Smooth muscle cell (in vitro differentiated cells): ENCODE measurements at regions not wholly inside any gene's neighbourhood (a gene's known extent, or its start where the extent isn't known, plus 50 kb on each side); places are given as distances from the start of the nearest gene placed in this dataset.

ENCODE experiments used
- DNase-seq: peaks from one replicate; lab custom pipeline; 2025; ENCODE audit not compliant: unreplicated experiment; lab: John Stamatoyannopoulos, UW
- H2AFZ ChIP-seq: fragments of 200-600 bp; sonication (generic); 2 replicates; pipeline ENCODE4 v1.6.0; 2016; ENCODE audit warnings: antibody characterized with exemption, low read depth, mild to moderate bottlenecking
- H3F3A ChIP-seq: fragments of 200-600 bp; sonication (generic); 2 replicates; pipeline ENCODE4 v1.6.0; 2017; ENCODE audit warnings: antibody characterized with exemption, low read depth
- H3K27ac ChIP-seq: fragments of 200-600 bp; sonication (generic); 2 replicates; pipeline ENCODE4 v1.5.1; 2016; ENCODE audit warnings: low read depth, mild to moderate bottlenecking
- H3K27me3 ChIP-seq: fragments of 200-600 bp; sonication (generic); 2 replicates; pipeline ENCODE4 v1.6.1; 2016; ENCODE audit warnings: low read depth, mild to moderate bottlenecking
- H3K36me3 ChIP-seq: fragments of 200-600 bp; sonication (generic); 2 replicates; pipeline ENCODE4 v1.5.1; 2016; ENCODE audit warnings: low read depth
- H3K4me1 ChIP-seq: fragments of 200-600 bp; sonication (generic); 2 replicates; pipeline ENCODE4 v1.5.1; 2016; ENCODE audit warnings: low read depth
- H3K4me2 ChIP-seq: fragments of 200-600 bp; sonication (generic); 2 replicates; pipeline ENCODE4 v1.6.0; 2016; ENCODE audit warnings: mild to moderate bottlenecking
- H3K4me3 ChIP-seq: fragments of 200-600 bp; sonication (generic); 2 replicates; pipeline ENCODE4 v1.5.1; 2016; ENCODE audit warnings: mild to moderate bottlenecking
- H3K79me2 ChIP-seq: fragments of 200-600 bp; sonication (generic); 2 replicates; pipeline ENCODE4 v1.6.0; 2016; ENCODE audit warnings: low read depth, mild to moderate bottlenecking
- H3K9ac ChIP-seq: fragments of 200-600 bp; sonication (generic); 2 replicates; pipeline ENCODE4 v1.6.0; 2016; ENCODE audit warnings: low read depth
- H3K9me3 ChIP-seq: fragments of 200-600 bp; sonication (generic); replicated peaks from 2 replicates; pipeline ENCODE4 v1.5.1; 2016; ENCODE audit warnings: low read depth
- H4K20me1 ChIP-seq: fragments of 200-600 bp; sonication (generic); 2 replicates; pipeline ENCODE4 v1.6.0; 2016; ENCODE audit warnings: low read depth
- CTCF ChIP-seq: fragments of 200-600 bp; sonication (generic); IDR thresholded peaks from 2 replicates; pipeline ENCODE4 v1.5.1; 2017; ENCODE audit warnings: borderline replicate concordance, mild to moderate bottlenecking, antibody characterized with exemption; ENCODE audit not compliant: insufficient read depth, poor library complexity, severe bottlenecking
- WGBS: methylation state at CpG from one replicate; pipeline ENCODE4 v1.1.7; 2016; ENCODE audit warnings: low lambda C conversion rate; 5-methylcytosine and 5-hydroxymethylcytosine counted together

GRCh38 chr3:5787861-5788488 lies 600.5 kb downstream of the EDEM1 start:
- no peak overlapping the region for H3K27ac ChIP-seq
- no peak overlapping the region for H3K4me3 ChIP-seq
- H3F3A ChIP-seq: no peaks in the 10 kb centered on the region
- WGBS: 51% methylated on average over 6 of the region's 6 CpGs
- H3K79me2 ChIP-seq: no peaks in the 10 kb centered on the region
- no peak overlapping the region for H2AFZ ChIP-seq
- H3K4me2 ChIP-seq: no peak overlapping the region
- TF ChIP-seq CTCF: no peak
- H3K9me3 ChIP-seq: no peaks in the 10 kb centered on the region
- no peak overlapping the region for H3K9ac ChIP-seq
- no peaks in the 10 kb centered on the region for H3K27me3 ChIP-seq
- DNase-seq: no peak
- H3K4me1 ChIP-seq: no peaks in the 10 kb centered on the region
- no peaks in the 10 kb centered on the region for H4K20me1 ChIP-seq
- H3K36me3 ChIP-seq: no peaks in the 10 kb centered on the region

- no peak overlapping the region for H3K4me2 ChIP-seq
- no peak for DNase-seq
Observed at GRCh38 chr3:5788496-5788895, 601.0 kb downstream of the EDEM1 start.

GRCh38 chr3:5791558-5791957 lies 604.1 kb downstream of the EDEM1 start:
- Histone ChIP-seq H3K9ac (no peak overlapping the region), H4K20me1 (no peaks in the 10 kb centered on the region), H3K4me2 (no peak overlapping the region), H3K36me3 (no peaks in the 10 kb centered on the region), H3K4me3 (no peak overlapping the region), H3K79me2 (no peaks in the 10 kb centered on the region), H3K27ac (no peak overlapping the region), H2AFZ (no peak overlapping the region), H3K9me3 (no peaks in the 10 kb centered on the region), H3K4me1 (no peaks in the 10 kb centered on the region), H3K27me3 (no peaks in the 10 kb centered on the region), H3F3A (no peaks in the 10 kb centered on the region)
- 97% methylated on average over 1 of the region's 1 CpG for WGBS
- no peak for DNase-seq
- TF ChIP-seq CTCF: no peak

More at GRCh38 chr3:5788496-5788895, 601.0 kb downstream of the EDEM1 start:
- Histone ChIP-seq H3K9me3 (no peaks in the 10 kb centered on the region), H3K27ac (no peak overlapping the region), H3F3A (no peaks in the 10 kb centered on the region), H3K36me3 (no peaks in the 10 kb centered on the region), H2AFZ (no peak overlapping the region), H3K9ac (no peak overlapping the region), H3K27me3 (no peaks in the 10 kb centered on the region), H3K4me3 (no peak overlapping the region), H3K4me1 (no peaks in the 10 kb centered on the region), H3K79me2 (no peaks in the 10 kb centered on the region), H4K20me1 (no peaks in the 10 kb centered on the region)
- TF ChIP-seq CTCF: no peak
- WGBS: 72% methylated on average over 5 of the region's 5 CpGs

GRCh38 chr3:5796541-5796940 lies 609.0 kb downstream of the EDEM1 start:
- Histone ChIP-seq H2AFZ (no peak overlapping the region), H3K4me2 (no peak overlapping the region), H3K36me3 (no peaks in the 10 kb centered on the region), H3K4me3 (no peak overlapping the region), H3K9ac (no peak overlapping the region), H3K9me3 (no peaks in the 10 kb centered on the region), H3K27me3 (no peaks in the 10 kb centered on the region), H3K79me2 (no peaks in the 10 kb centered on the region), H3F3A (no peaks in the 10 kb centered on the region), H4K20me1 (no peaks in the 10 kb centered on the region), H3K4me1 (no peaks in the 10 kb centered on the region), H3K27ac (no peak overlapping the region)
- no peak for TF ChIP-seq CTCF
- WGBS: 59% methylated on average over 2 of the region's 2 CpGs
- DNase-seq: no peak
